ENCODE measurements at regions not wholly inside any gene's neighbourhood (a gene's known extent, or its start where the extent isn't known, plus 50 kb on each side); places are given as distances from the start of the nearest gene placed in this dataset.

DNA sequence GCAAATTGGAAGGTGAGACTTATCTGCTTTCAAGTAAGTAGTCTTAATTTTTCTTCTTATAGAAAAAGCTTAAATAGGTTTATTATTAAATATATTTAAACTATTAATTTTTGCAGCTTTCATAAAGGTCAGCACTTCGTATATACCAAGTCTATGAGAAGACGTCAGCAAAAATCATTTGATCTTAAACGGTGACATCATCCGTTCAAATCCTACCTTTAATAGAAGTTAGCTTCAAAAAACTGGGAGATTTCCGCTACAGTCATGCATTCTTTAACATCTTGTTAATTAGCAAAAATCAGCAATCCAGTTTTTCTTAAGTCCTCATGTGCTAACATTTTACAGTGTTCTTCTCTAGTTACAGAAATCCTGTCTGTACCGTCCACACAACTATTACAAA is 49.9 kb upstream of the PGRMC1 start:
- TF ChIP-seq ZNF561 (tag by site-specific recombination; IDR thresholded peaks at IDR 0.05; ENCODE audit: borderline replicate concordance), result no peak
- no peak for TF ChIP-seq ZNF16 (tag by site-specific recombination; IDR thresholded peaks at IDR 0.05; ENCODE audit: low read depth)
- TF ChIP-seq, protein P1, sequence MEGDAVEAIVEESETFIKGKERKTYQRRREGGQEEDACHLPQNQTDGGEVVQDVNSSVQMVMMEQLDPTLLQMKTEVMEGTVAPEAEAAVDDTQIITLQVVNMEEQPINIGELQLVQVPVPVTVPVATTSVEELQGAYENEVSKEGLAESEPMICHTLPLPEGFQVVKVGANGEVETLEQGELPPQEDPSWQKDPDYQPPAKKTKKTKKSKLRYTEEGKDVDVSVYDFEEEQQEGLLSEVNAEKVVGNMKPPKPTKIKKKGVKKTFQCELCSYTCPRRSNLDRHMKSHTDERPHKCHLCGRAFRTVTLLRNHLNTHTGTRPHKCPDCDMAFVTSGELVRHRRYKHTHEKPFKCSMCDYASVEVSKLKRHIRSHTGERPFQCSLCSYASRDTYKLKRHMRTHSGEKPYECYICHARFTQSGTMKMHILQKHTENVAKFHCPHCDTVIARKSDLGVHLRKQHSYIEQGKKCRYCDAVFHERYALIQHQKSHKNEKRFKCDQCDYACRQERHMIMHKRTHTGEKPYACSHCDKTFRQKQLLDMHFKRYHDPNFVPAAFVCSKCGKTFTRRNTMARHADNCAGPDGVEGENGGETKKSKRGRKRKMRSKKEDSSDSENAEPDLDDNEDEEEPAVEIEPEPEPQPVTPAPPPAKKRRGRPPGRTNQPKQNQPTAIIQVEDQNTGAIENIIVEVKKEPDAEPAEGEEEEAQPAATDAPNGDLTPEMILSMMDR (tag by site-specific recombination; IDR thresholded peaks at IDR 0.05), result no peak
- TF ChIP-seq ZNF350 (tag by site-specific recombination; IDR thresholded peaks at IDR 0.05), result no peak
- no peak for TF ChIP-seq ZNF174 (tag by site-specific recombination; IDR thresholded peaks at IDR 0.05)
- TF ChIP-seq, protein P2, sequence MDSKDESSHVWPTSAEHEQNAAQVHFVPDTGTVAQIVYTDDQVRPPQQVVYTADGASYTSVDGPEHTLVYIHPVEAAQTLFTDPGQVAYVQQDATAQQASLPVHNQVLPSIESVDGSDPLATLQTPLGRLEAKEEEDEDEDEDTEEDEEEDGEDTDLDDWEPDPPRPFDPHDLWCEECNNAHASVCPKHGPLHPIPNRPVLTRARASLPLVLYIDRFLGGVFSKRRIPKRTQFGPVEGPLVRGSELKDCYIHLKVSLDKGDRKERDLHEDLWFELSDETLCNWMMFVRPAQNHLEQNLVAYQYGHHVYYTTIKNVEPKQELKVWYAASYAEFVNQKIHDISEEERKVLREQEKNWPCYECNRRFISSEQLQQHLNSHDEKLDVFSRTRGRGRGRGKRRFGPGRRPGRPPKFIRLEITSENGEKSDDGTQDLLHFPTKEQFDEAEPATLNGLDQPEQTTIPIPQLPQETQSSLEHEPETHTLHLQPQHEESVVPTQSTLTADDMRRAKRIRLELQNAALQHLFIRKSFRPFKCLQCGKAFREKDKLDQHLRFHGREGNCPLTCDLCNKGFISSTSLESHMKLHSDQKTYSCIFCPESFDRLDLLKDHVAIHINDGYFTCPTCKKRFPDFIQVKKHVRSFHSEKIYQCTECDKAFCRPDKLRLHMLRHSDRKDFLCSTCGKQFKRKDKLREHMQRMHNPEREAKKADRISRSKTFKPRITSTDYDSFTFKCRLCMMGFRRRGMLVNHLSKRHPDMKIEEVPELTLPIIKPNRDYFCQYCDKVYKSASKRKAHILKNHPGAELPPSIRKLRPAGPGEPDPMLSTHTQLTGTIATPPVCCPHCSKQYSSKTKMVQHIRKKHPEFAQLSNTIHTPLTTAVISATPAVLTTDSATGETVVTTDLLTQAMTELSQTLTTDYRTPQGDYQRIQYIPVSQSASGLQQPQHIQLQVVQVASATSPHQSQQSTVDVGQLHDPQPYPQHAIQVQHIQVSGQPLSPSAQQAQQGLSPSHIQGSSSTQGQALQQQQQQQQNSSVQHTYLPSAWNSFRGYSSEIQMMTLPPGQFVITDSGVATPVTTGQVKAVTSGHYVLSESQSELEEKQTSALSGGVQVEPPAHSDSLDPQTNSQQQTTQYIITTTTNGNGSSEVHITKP (tag by site-specific recombination; IDR thresholded peaks at IDR 0.05), result no peak
- no peak for TF ChIP-seq ZBTB8A (tag by site-specific recombination; IDR thresholded peaks at IDR 0.05)
- TF ChIP-seq ZNF274 (IDR thresholded peaks at IDR 0.05; ENCODE audit: low read length), result no peak
- no peak for TF ChIP-seq ZNF274 (tag by site-specific recombination; IDR thresholded peaks at IDR 0.05; ENCODE audit: borderline replicate concordance)
- no peak for TF ChIP-seq SALL2 (tag by site-specific recombination; IDR thresholded peaks at IDR 0.05; ENCODE audit: borderline replicate concordance)
- TF ChIP-seq, protein P3, sequence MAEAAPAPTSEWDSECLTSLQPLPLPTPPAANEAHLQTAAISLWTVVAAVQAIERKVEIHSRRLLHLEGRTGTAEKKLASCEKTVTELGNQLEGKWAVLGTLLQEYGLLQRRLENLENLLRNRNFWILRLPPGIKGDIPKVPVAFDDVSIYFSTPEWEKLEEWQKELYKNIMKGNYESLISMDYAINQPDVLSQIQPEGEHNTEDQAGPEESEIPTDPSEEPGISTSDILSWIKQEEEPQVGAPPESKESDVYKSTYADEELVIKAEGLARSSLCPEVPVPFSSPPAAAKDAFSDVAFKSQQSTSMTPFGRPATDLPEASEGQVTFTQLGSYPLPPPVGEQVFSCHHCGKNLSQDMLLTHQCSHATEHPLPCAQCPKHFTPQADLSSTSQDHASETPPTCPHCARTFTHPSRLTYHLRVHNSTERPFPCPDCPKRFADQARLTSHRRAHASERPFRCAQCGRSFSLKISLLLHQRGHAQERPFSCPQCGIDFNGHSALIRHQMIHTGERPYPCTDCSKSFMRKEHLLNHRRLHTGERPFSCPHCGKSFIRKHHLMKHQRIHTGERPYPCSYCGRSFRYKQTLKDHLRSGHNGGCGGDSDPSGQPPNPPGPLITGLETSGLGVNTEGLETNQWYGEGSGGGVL (tag by site-specific recombination; IDR thresholded peaks at IDR 0.05), result no peak

All from HEK293 (cell line).